ENCODE measurements at regions not wholly inside any gene's neighbourhood (a gene's known extent, or its start where the extent isn't known, plus 50 kb on each side); places are given as distances from the start of the nearest gene placed in this dataset.

DNA sequence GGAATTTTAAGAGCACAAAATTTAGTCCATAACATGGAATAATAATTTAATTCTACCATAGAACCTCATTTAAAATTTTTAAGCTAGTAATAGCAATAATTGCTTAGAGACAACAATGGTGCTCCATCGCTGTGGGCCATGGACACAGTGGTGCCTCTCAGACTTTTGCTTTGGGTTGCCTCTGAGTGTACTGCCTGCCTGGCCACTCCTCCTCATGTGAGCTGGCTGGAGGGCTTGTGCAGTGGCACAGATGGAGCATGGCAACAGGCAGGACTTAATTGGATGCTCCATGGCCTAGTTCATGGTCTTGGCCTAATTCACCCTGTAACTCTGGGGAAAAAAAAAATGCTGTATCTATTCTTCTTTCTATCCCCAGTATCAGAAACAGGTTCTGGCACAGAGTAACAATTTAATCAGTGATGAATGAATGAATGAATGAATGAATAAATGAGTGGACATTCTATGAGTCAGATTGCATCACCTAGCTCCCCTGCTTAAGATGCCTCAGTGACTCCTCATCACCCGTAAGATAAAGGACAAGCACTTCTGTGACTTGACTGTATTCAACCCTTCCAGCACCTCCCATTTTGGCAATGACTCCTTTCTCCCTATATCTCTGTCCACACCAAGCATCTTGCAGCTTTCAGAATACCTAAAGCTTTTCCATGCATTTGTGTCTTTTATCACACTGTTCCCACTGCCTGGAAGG, 211.8 kb upstream of the SLC14A2 start:
- no peak for DNase-seq (ENCODE audit: low spot score)
- in situ Hi-C loops (cut with MboI; ENCODE audit: low sequenced_read_pairs, unreplicated experiment) = no loop called here
- TF ChIP-seq CTCF (IDR thresholded peaks at IDR 0.05; ENCODE audit: borderline replicate concordance, control extremely low read depth, extremely low read depth, insufficient read depth, missing control alignments) = no peak

- TF ChIP-seq CTCF (IDR thresholded peaks at IDR 0.05; ENCODE audit: borderline replicate concordance, control extremely low read depth, extremely low read depth, insufficient read depth, missing control alignments) = no peak
- DNase-seq (ENCODE audit: low spot score) = no peak
- in situ Hi-C loops (cut with MboI; ENCODE audit: low sequenced_read_pairs, unreplicated experiment) = no loop called here
Observed at GRCh38 chr18:45408218-45408617, 207.1 kb upstream of the SLC14A2 start.

GRCh38 chr18:45409971-45410370, 205.3 kb upstream of the SLC14A2 start:
- in situ Hi-C loops (cut with MboI; ENCODE audit: low sequenced_read_pairs, unreplicated experiment) = no loop called here
- no peak for DNase-seq (ENCODE audit: low spot score)
- no peak for TF ChIP-seq CTCF (IDR thresholded peaks at IDR 0.05; ENCODE audit: borderline replicate concordance, control extremely low read depth, extremely low read depth, insufficient read depth, missing control alignments)

GRCh38 chr18:45412577-45412976, 202.7 kb upstream of the SLC14A2 start:
- no peak for TF ChIP-seq CTCF (IDR thresholded peaks at IDR 0.05; ENCODE audit: borderline replicate concordance, control extremely low read depth, extremely low read depth, insufficient read depth, missing control alignments)
- in situ Hi-C loops (cut with MboI; ENCODE audit: low sequenced_read_pairs, unreplicated experiment) = no loop called here
- no peak for DNase-seq (ENCODE audit: low spot score)

GRCh38 chr18:45413180-45413836, 202.0 kb upstream of the SLC14A2 start:
- no peak for DNase-seq (ENCODE audit: low spot score)
- in situ Hi-C loops (cut with MboI; ENCODE audit: low sequenced_read_pairs, unreplicated experiment) = no loop called here
- TF ChIP-seq CTCF (IDR thresholded peaks at IDR 0.05; ENCODE audit: borderline replicate concordance, control extremely low read depth, extremely low read depth, insufficient read depth, missing control alignments) = no peak

DNA sequence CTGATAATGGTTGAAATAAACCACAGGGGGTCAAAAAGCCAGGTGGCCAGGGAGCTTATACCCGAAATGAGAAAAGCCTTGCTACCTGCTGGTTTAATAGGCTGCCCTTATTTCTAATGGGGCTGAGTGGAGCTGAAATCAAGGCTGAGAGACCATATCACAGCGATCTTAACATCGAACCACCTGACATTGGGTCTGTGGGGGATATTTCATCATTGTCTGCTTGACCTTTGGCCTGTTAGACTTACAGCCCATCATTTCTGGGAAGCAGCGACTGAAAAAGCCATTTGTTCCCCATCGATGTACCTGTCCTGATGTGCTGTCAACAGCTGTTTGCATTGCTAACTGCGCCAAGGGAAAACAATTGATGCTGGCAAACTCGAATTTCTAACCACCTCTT, 199.7 kb upstream of the SLC14A2 start:
- no peak for DNase-seq (ENCODE audit: low spot score)
- in situ Hi-C loops (cut with MboI; ENCODE audit: low sequenced_read_pairs, unreplicated experiment) = no loop called here
- TF ChIP-seq CTCF (IDR thresholded peaks at IDR 0.05; ENCODE audit: borderline replicate concordance, control extremely low read depth, extremely low read depth, insufficient read depth, missing control alignments) = no peak
